ENCODE measurements at regions not wholly inside any gene's neighbourhood (a gene's known extent, or its start where the extent isn't known, plus 50 kb on each side); places are given as distances from the start of the nearest gene placed in this dataset.

DNA sequence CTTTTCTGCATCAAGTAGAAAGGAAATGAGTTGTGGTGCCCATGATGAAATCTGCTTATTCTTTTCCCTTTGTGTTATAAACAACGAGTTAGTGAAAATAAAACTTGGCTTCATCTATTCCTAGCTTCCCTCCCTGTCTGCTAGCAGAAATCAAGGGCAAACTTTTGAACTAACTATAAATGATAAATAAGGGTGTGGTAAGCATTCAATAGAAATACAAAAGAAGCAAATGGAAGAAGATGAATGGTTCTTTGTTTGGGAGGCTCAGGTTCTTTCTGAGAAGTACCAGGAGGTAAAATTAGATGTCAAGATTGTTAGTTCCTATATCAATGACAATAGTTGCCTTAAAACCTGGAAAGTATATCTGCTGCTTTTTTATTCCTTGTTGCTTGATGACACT, 275.3 kb upstream of the PRR20A start:
- Histone ChIP-seq H3K27ac (ENCODE audit: low read length) (no peak overlapping the region), H3K27me3 (ENCODE audit: insufficient read depth, low read depth, low read length) (no peaks in the 10 kb centered on the region), H2AFZ (ENCODE audit: low read depth, low read length) (no peak overlapping the region), H3K9me2 (ENCODE audit: insufficient read depth, low read length) (no peaks in the 10 kb centered on the region), H3K36me3 (ENCODE audit: insufficient read depth, low read length) (no peaks in the 10 kb centered on the region), H3K4me3 (ENCODE audit: low read length) (no peak overlapping the region), H3K9ac (ENCODE audit: low read length) (no peak overlapping the region), H3F3A (ENCODE audit: insufficient read depth, low read length, poor library complexity, severe bottlenecking) (no peaks in the 10 kb centered on the region), H3K79me2 (replicated peaks; ENCODE audit: insufficient read depth, low read length) (no peaks in the 10 kb centered on the region), H3K4me2 (ENCODE audit: low read length) (no peak overlapping the region), H3K9me3 (ENCODE audit: low read length) (no peaks in the 10 kb centered on the region), H4K20me1 (ENCODE audit: insufficient read depth) (no peaks in the 10 kb centered on the region)
- TF ChIP-seq EP300 (conservative IDR thresholded peaks at IDR 0.05; ENCODE audit: poor library complexity, severe bottlenecking) (no peak), MXI1 (conservative IDR thresholded peaks at IDR 0.05; ENCODE audit: poor library complexity, severe bottlenecking) (no peak), RAD21 (conservative IDR thresholded peaks at IDR 0.05) (no peak), POLR2AphosphoS5 (IDR thresholded peaks at IDR 0.05) (no peak), EZH2 (IDR thresholded peaks at IDR 0.05; ENCODE audit: borderline replicate concordance, insufficient read depth, low read length, poor library complexity, severe bottlenecking) (no peak), TAF1 (IDR thresholded peaks at IDR 0.05; ENCODE audit: low read depth) (no peak), SMC3 (conservative IDR thresholded peaks at IDR 0.05; ENCODE audit: poor library complexity) (no peak)
- TF ChIP-seq, protein P1, sequence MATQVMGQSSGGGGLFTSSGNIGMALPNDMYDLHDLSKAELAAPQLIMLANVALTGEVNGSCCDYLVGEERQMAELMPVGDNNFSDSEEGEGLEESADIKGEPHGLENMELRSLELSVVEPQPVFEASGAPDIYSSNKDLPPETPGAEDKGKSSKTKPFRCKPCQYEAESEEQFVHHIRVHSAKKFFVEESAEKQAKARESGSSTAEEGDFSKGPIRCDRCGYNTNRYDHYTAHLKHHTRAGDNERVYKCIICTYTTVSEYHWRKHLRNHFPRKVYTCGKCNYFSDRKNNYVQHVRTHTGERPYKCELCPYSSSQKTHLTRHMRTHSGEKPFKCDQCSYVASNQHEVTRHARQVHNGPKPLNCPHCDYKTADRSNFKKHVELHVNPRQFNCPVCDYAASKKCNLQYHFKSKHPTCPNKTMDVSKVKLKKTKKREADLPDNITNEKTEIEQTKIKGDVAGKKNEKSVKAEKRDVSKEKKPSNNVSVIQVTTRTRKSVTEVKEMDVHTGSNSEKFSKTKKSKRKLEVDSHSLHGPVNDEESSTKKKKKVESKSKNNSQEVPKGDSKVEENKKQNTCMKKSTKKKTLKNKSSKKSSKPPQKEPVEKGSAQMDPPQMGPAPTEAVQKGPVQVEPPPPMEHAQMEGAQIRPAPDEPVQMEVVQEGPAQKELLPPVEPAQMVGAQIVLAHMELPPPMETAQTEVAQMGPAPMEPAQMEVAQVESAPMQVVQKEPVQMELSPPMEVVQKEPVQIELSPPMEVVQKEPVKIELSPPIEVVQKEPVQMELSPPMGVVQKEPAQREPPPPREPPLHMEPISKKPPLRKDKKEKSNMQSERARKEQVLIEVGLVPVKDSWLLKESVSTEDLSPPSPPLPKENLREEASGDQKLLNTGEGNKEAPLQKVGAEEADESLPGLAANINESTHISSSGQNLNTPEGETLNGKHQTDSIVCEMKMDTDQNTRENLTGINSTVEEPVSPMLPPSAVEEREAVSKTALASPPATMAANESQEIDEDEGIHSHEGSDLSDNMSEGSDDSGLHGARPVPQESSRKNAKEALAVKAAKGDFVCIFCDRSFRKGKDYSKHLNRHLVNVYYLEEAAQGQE (IDR thresholded peaks at IDR 0.05; ENCODE audit: borderline replicate concordance): no peak
- TF ChIP-seq, protein P2, sequence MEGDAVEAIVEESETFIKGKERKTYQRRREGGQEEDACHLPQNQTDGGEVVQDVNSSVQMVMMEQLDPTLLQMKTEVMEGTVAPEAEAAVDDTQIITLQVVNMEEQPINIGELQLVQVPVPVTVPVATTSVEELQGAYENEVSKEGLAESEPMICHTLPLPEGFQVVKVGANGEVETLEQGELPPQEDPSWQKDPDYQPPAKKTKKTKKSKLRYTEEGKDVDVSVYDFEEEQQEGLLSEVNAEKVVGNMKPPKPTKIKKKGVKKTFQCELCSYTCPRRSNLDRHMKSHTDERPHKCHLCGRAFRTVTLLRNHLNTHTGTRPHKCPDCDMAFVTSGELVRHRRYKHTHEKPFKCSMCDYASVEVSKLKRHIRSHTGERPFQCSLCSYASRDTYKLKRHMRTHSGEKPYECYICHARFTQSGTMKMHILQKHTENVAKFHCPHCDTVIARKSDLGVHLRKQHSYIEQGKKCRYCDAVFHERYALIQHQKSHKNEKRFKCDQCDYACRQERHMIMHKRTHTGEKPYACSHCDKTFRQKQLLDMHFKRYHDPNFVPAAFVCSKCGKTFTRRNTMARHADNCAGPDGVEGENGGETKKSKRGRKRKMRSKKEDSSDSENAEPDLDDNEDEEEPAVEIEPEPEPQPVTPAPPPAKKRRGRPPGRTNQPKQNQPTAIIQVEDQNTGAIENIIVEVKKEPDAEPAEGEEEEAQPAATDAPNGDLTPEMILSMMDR (IDR thresholded peaks at IDR 0.05; ENCODE audit: poor library complexity, severe bottlenecking): no peak

DNA sequence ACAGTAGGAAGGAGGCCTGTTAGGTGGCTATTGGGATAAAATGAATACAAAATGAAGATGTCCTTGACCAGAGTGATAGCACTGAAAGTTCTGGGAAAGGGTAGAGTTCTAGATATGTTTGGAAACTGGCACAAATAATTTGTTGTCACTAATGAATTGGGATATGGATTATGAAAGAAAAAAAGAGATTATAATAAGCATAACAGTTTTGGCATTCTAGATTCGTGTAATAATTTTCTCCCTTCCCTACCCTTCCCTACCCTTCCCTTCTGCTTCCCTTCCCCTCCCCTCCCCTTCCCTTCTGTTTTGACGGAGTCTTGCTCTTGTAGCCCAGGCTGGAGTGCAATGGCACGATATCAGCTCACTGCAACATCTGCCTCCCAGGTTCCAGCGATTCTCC, 271.0 kb upstream of the PRR20A start:
- H2AFZ ChIP-seq (ENCODE audit: low read depth, low read length): no peak overlapping the region
- no peak overlapping the region for H3K4me2 ChIP-seq (ENCODE audit: low read length)
- H3F3A ChIP-seq (ENCODE audit: insufficient read depth, low read length, poor library complexity, severe bottlenecking): no peaks in the 10 kb centered on the region
- no peak overlapping the region for H3K9ac ChIP-seq (ENCODE audit: low read length)
- no peaks in the 10 kb centered on the region for H3K79me2 ChIP-seq (replicated peaks; ENCODE audit: insufficient read depth, low read length)
- no peaks in the 10 kb centered on the region for H4K20me1 ChIP-seq (ENCODE audit: insufficient read depth)
- no peaks in the 10 kb centered on the region for H3K9me2 ChIP-seq (ENCODE audit: insufficient read depth, low read length)
- H3K27me3 ChIP-seq (ENCODE audit: insufficient read depth, low read depth, low read length): no peaks in the 10 kb centered on the region
- no peak for TF ChIP-seq POLR2AphosphoS5 (IDR thresholded peaks at IDR 0.05)
- no peak for TF ChIP-seq EZH2 (IDR thresholded peaks at IDR 0.05; ENCODE audit: borderline replicate concordance, insufficient read depth, low read length, poor library complexity, severe bottlenecking)
- TF ChIP-seq SMC3 (conservative IDR thresholded peaks at IDR 0.05; ENCODE audit: poor library complexity): no peak
- TF ChIP-seq, protein P1 (IDR thresholded peaks at IDR 0.05; ENCODE audit: borderline replicate concordance): no peak
- TF ChIP-seq RAD21 (conservative IDR thresholded peaks at IDR 0.05): no peak
- TF ChIP-seq, protein P2 (IDR thresholded peaks at IDR 0.05; ENCODE audit: poor library complexity, severe bottlenecking): no peak
- no peak for TF ChIP-seq TAF1 (IDR thresholded peaks at IDR 0.05; ENCODE audit: low read depth)
- no peak for TF ChIP-seq EP300 (conservative IDR thresholded peaks at IDR 0.05; ENCODE audit: poor library complexity, severe bottlenecking)
- TF ChIP-seq MXI1 (conservative IDR thresholded peaks at IDR 0.05; ENCODE audit: poor library complexity, severe bottlenecking): no peak
- no peaks in the 10 kb centered on the region for H3K9me3 ChIP-seq (ENCODE audit: low read length)
- H3K4me3 ChIP-seq (ENCODE audit: low read length): no peak overlapping the region
- no peaks in the 10 kb centered on the region for H3K36me3 ChIP-seq (ENCODE audit: insufficient read depth, low read length)
- H3K27ac ChIP-seq (ENCODE audit: low read length): no peak overlapping the region
